ENCODE measurements at regions not wholly inside any gene's neighbourhood (a gene's known extent, or its start where the extent isn't known, plus 50 kb on each side); places are given as distances from the start of the nearest gene placed in this dataset.

GRCh38 chr1:221309723-221310122, 430.5 kb downstream of the HLX start:
- no peak for FAIRE-seq

GRCh38 chr1:221310180-221310579, 430.9 kb downstream of the HLX start:
- FAIRE-seq: no peak

- FAIRE-seq: no peak
Measured at GRCh38 chr1:221315330-221315729, 426.6 kb downstream of the DUSP10 start.

- no peak for FAIRE-seq
Measured at GRCh38 chr1:221316491-221317056, 425.3 kb downstream of the DUSP10 start.

GRCh38 chr1:221317537-221317936, 424.4 kb downstream of the DUSP10 start:
- no peak for FAIRE-seq

GRCh38 chr1:221327954-221328353, 413.9 kb downstream of the DUSP10 start:
- no peak for FAIRE-seq

GRCh38 chr1:221328371-221328770, 413.5 kb downstream of the DUSP10 start:
- no peak for FAIRE-seq

GRCh38 chr1:221331273-221332183, 410.4 kb downstream of the DUSP10 start:
- FAIRE-seq: no peak

- no peak for FAIRE-seq
Measured at GRCh38 chr1:221334062-221334461, 407.8 kb downstream of the DUSP10 start.

- no peak for FAIRE-seq
Measured at GRCh38 chr1:221335161-221336101, 406.5 kb downstream of the DUSP10 start.

GRCh38 chr1:221336126-221336525, 405.8 kb downstream of the DUSP10 start:
- no peak for FAIRE-seq

GRCh38 chr1:221337106-221337505, 404.8 kb downstream of the DUSP10 start:
- no peak for FAIRE-seq

GRCh38 chr1:221343136-221343535, 398.8 kb downstream of the DUSP10 start:
- no peak for FAIRE-seq

- FAIRE-seq: no peak
Measured at GRCh38 chr1:221343607-221344006, 398.3 kb downstream of the DUSP10 start.

GRCh38 chr1:221344693-221345092, 397.2 kb downstream of the DUSP10 start:
- no peak for FAIRE-seq

GRCh38 chr1:221347706-221348105, 394.2 kb downstream of the DUSP10 start:
- FAIRE-seq: no peak

GRCh38 chr1:221350091-221350490, 391.8 kb downstream of the DUSP10 start:
- FAIRE-seq: no peak

- no peak for FAIRE-seq
Measured at GRCh38 chr1:221356693-221357092, 385.2 kb downstream of the DUSP10 start.

GRCh38 chr1:221363039-221363438, 378.9 kb downstream of the DUSP10 start:
- FAIRE-seq: no peak

GRCh38 chr1:221366495-221367110, 375.3 kb downstream of the DUSP10 start:
- no peak for FAIRE-seq

- no peak for FAIRE-seq
Measured at GRCh38 chr1:221371705-221372104, 370.2 kb downstream of the DUSP10 start.

- FAIRE-seq: no peak
Measured at GRCh38 chr1:221373795-221374194, 368.1 kb downstream of the DUSP10 start.

- no peak for FAIRE-seq
Measured at GRCh38 chr1:221376286-221376685, 365.6 kb downstream of the DUSP10 start.
